ENCODE measurements at regions not wholly inside any gene's neighbourhood (a gene's known extent, or its start where the extent isn't known, plus 50 kb on each side); places are given as distances from the start of the nearest gene placed in this dataset.

- TF ChIP-seq POLR2A (IDR thresholded peaks at IDR 0.05) (no peak), CTCF (IDR thresholded peaks at IDR 0.05) (no peak)
These were observed 510.1 kb upstream of the CDH9 start for GRCh38 chr5:27548484-27548883.

Data from prostate gland (tissue), 2 donors.